Caco-2 (cell line): ENCODE measurements at regions not wholly inside any gene's neighbourhood (a gene's known extent, or its start where the extent isn't known, plus 50 kb on each side); places are given as distances from the start of the nearest gene placed in this dataset.

Experiments used
- BruUV-seq: library from RNA; stranded (reverse); fragments of 400-500 nt; replicated peaks from 2 replicates; lab custom pipeline; 2021; lab: Mats Ljungman, UMichigan
- CTCF ChIA-PET: fragments of 300-600 bp; sonication (Branson Sonifier 250); formaldehyde crosslinking; loops from one replicate; lab custom pipeline; 2022; ENCODE audit warnings: antibody characterized with exemption; lab: Charles Lee
- POLR2A ChIA-PET: fragments of 300-600 bp; sonication (Branson Sonifier 250); formaldehyde crosslinking; loops from one replicate; lab custom pipeline; 2022; ENCODE audit warnings: antibody characterized with exemption; lab: Charles Lee
- DNase-seq, 2 experiments: peaks; one replicate each; pipeline versions ENCODE4 v3.0.0 to v3.0.0-alpha.2; 2020 to 2022
- H3K27me3 ChIP-seq: replicated peaks from 2 replicates; pipeline ENCODE4 v1.6.0; 2011; ENCODE audit warnings: low read length; ENCODE audit not compliant: control insufficient read depth, insufficient read depth
- H3K36me3 ChIP-seq: 2 replicates; pipeline ENCODE4 v1.5.1; 2011; ENCODE audit warnings: low read length; ENCODE audit not compliant: control insufficient read depth, insufficient read depth
- H3K4me1 ChIP-seq: fragments of 250-450 bp; sonication (Bioruptor Pico); 2 replicates; pipeline ENCODE4 v1.5.1; 2020; ENCODE audit warnings: mild to moderate bottlenecking
- H3K4me3 ChIP-seq: 2 replicates; pipeline ENCODE4 v1.5.1; 2011; ENCODE audit warnings: low read depth, mild to moderate bottlenecking, control low read depth, low read length
- H3K9me3 ChIP-seq: fragments of 250-450 bp; sonication (Bioruptor Pico); 2 replicates; pipeline ENCODE4 v1.5.1; 2020; ENCODE audit warnings: mild to moderate bottlenecking, moderate library complexity
- H3K27ac Mint-ChIP-seq: one replicate; pipeline ENCODE4 v1.8.0; 2022; ENCODE audit warnings: mixed read lengths; ENCODE audit not compliant: unreplicated experiment
- H3K27me3 Mint-ChIP-seq: one replicate; pipeline ENCODE4 v1.8.0; 2022; ENCODE audit warnings: mixed read lengths; ENCODE audit not compliant: insufficient read depth, unreplicated experiment
- H3K36me3 Mint-ChIP-seq: one replicate; pipeline ENCODE4 v1.8.0; 2022; ENCODE audit warnings: mild to moderate bottlenecking, mixed read lengths; ENCODE audit not compliant: insufficient read depth, unreplicated experiment
- H3K4me1 Mint-ChIP-seq: one replicate; pipeline ENCODE4 v1.8.0; 2022; ENCODE audit warnings: low read depth, mixed read lengths; ENCODE audit not compliant: unreplicated experiment
- H3K4me3 Mint-ChIP-seq: one replicate; pipeline ENCODE4 v1.8.0; 2022; ENCODE audit warnings: mild to moderate bottlenecking, moderate library complexity, mixed read lengths; ENCODE audit not compliant: unreplicated experiment
- H3K9me3 Mint-ChIP-seq: one replicate; pipeline ENCODE4 v1.8.0; 2022; ENCODE audit warnings: mixed read lengths; ENCODE audit not compliant: unreplicated experiment
- CTCF ChIP-seq, 2 experiments: fragments of 200-600 bp in 1 of 2; IDR thresholded peaks; 1 replicate in 1 of 2; 2 replicates in 1 of 2; pipeline versions ENCODE4 v1.5.1 to v1.8.0; 2011 to 2022; ENCODE audit warnings: antibody characterized with exemption in 1 of 2, control low read depth in 1 of 2, inconsistent platforms in 1 of 2, low read depth in 1 of 2, low read length in 1 of 2, mild to moderate bottlenecking in 1 of 2, moderate library complexity in 1 of 2; ENCODE audit not compliant: insufficient read depth in 1 of 2, severe bottlenecking in 1 of 2, unreplicated experiment in 1 of 2
- intact Hi-C: fragments of 100-400 bp; cut with micrococcal nuclease; formaldehyde crosslinking; loops from one replicate; pipeline ENCODE4 v1.10.0; 2022; ENCODE audit not compliant: unreplicated experiment

DNA sequence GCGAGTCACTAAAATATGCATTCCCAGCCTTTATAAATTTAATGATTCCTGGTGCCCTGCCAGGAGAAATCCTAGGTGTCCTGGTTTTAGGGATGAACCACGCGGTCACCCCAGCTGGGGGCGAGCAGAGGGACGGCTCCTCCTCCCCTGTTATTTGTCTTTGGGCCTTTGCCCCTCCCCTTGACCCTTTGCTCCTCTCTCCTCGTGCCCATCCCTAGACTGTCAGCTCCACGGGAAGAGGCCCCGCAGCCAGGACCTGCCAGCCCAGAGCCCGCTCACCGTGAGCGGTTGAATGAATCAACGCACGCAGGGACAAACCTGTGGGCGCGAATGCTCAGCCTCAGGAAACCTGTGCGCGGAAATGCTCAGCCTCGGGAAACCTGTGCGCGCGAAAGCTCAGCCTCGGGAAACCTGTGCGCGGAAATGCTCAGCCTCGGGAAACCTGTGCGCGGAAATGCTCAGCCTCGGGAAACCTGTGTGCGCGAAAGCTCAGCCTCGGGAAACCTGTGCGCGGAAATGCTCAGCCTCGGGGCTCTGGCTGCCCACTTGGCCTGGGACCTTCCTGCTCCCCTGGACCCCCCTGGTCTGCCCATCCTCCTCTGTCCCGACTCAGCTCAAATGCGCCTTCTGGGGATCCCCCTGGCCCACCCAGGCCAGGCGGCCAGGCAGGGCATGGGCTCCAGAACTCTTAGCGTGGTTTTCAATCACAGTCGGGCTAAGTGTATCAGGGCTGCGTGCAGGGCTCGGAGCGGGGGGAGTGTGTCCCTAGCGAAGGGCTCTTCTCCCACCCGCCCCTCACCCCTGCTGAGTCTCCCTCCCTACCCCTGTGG lies 140.5 kb upstream of the COL5A1 start:
- Mint-ChIP-seq H3K9me3 (no peaks in the 10 kb centered on the region), H3K27me3 (peaks cover 1% of the 10 kb centered on the region), H3K27ac (no peak overlapping the region), H3K36me3 (no peaks in the 10 kb centered on the region), H3K4me3 (no peak overlapping the region), H3K4me1 (no peaks in the 10 kb centered on the region)
- no peaks in the 10 kb centered on the region for H3K27me3 ChIP-seq
- intact Hi-C loops: no loop called here
- H3K9me3 ChIP-seq: no peaks in the 10 kb centered on the region
- DNase-seq: peak in 1 of 2 experiments; percentile 26
- H3K4me3 ChIP-seq: no peak overlapping the region
- no TSS peak for BruUV-seq
- no peaks in the 10 kb centered on the region for H3K36me3 ChIP-seq
- no peak for TF ChIP-seq CTCF (IDR thresholded peaks at IDR 0.05; ENCODE audit: insufficient read depth in 1 of 2, low read depth in 1 of 2, low read length in 1 of 2, severe bottlenecking in 1 of 2, unreplicated experiment in 1 of 2)
- POLR2A ChIA-PET: no interaction called here
- H3K4me1 ChIP-seq: no peaks in the 10 kb centered on the region
- CTCF ChIA-PET: no interaction called here

DNA sequence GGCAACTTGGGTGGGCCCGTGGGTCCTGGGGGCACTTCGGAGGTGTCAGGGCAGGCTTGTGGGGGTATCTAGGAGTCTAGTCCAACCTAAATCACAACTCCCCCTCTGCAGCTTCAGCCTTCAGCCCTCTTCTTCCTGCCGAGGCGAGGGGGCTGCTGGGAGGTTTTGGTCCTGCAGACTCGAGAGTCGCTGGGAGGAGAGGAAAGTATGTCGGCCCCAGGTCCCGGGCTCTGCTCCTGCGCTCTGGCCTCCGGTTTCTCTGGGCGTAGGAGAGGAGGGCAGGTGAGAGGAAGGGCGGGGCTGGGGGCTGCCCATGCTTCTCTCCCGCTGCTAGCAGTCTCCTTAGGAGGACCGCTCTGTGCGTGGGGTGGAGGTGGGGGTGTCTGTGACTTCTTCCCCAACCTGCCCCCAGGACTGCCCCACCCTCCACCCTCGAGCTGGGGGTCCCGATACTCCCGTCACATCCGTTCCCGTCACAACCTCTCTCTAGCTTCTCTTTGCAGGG lies 139.8 kb upstream of the COL5A1 start:
- CTCF ChIA-PET: no interaction called here
- Mint-ChIP-seq H3K36me3 (no peaks in the 10 kb centered on the region), H3K4me1 (no peaks in the 10 kb centered on the region), H3K27me3 (no peaks in the 10 kb centered on the region), H3K27ac (no peak overlapping the region), H3K4me3 (no peak overlapping the region), H3K9me3 (no peaks in the 10 kb centered on the region)
- intact Hi-C loops: no loop called here
- Histone ChIP-seq H3K27me3 (no peaks in the 10 kb centered on the region), H3K4me1 (no peaks in the 10 kb centered on the region), H3K4me3 (no peak overlapping the region), H3K9me3 (no peaks in the 10 kb centered on the region), H3K36me3 (no peaks in the 10 kb centered on the region)
- TF ChIP-seq CTCF (IDR thresholded peaks at IDR 0.05; ENCODE audit: insufficient read depth in 1 of 2, low read depth in 1 of 2, low read length in 1 of 2, severe bottlenecking in 1 of 2, unreplicated experiment in 1 of 2): no peak
- DNase-seq: no peak
- POLR2A ChIA-PET: no interaction called here
- BruUV-seq: no TSS peak

DNA sequence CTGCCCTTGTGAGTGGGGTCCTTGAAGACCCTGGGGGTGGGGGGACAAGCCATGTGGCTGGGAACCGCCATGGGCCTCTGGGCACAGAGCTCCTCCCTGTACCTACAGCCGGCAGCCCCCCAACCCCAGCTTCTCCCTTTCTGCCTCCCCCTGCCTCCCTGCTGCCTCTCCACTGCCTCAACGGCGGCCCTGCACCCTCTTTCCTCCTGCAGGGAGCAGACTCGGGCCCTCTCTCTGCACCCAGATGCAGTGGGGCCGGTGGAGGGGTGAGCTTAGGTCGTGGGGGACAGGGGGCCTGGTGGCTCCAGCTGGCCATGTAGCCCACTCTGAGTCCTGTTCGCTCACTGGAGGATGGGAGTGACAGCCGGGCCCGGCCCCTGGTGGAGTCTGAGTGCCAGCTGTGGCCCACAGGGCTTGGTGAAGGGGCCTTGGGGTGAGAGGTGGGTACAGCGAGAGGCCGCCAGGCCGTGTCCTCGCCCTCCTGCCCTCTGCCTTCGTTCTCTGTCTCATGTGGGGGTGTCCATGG lies 139.3 kb upstream of the COL5A1 start:
- no peak for TF ChIP-seq CTCF (IDR thresholded peaks at IDR 0.05; ENCODE audit: insufficient read depth in 1 of 2, low read depth in 1 of 2, low read length in 1 of 2, severe bottlenecking in 1 of 2, unreplicated experiment in 1 of 2)
- Mint-ChIP-seq H3K4me1 (no peaks in the 10 kb centered on the region), H3K36me3 (no peaks in the 10 kb centered on the region), H3K27ac (no peak overlapping the region), H3K9me3 (no peaks in the 10 kb centered on the region), H3K27me3 (no peaks in the 10 kb centered on the region), H3K4me3 (no peak overlapping the region)
- intact Hi-C loops: no loop called here
- H3K4me1 ChIP-seq: no peaks in the 10 kb centered on the region
- CTCF ChIA-PET: no interaction called here
- DNase-seq: no peak
- no peak overlapping the region for H3K4me3 ChIP-seq
- POLR2A ChIA-PET: no interaction called here
- no peaks in the 10 kb centered on the region for H3K27me3 ChIP-seq
- no TSS peak for BruUV-seq
- H3K36me3 ChIP-seq: no peaks in the 10 kb centered on the region
- no peaks in the 10 kb centered on the region for H3K9me3 ChIP-seq
